Smooth muscle cell (in vitro differentiated cells): ENCODE measurements at regions not wholly inside any gene's neighbourhood (a gene's known extent, or its start where the extent isn't known, plus 50 kb on each side); places are given as distances from the start of the nearest gene placed in this dataset.

Experiments
- DNase-seq: peaks from one replicate; lab custom pipeline; 2025; ENCODE audit not compliant: unreplicated experiment; lab: John Stamatoyannopoulos, UW
- H2AFZ ChIP-seq: fragments of 200-600 bp; sonication (generic); 2 replicates; pipeline ENCODE4 v1.6.0; 2016; ENCODE audit warnings: antibody characterized with exemption, low read depth, mild to moderate bottlenecking
- H3F3A ChIP-seq: fragments of 200-600 bp; sonication (generic); 2 replicates; pipeline ENCODE4 v1.6.0; 2017; ENCODE audit warnings: antibody characterized with exemption, low read depth
- H3K27ac ChIP-seq: fragments of 200-600 bp; sonication (generic); 2 replicates; pipeline ENCODE4 v1.5.1; 2016; ENCODE audit warnings: low read depth, mild to moderate bottlenecking
- H3K27me3 ChIP-seq: fragments of 200-600 bp; sonication (generic); 2 replicates; pipeline ENCODE4 v1.6.1; 2016; ENCODE audit warnings: low read depth, mild to moderate bottlenecking
- H3K36me3 ChIP-seq: fragments of 200-600 bp; sonication (generic); 2 replicates; pipeline ENCODE4 v1.5.1; 2016; ENCODE audit warnings: low read depth
- H3K4me1 ChIP-seq: fragments of 200-600 bp; sonication (generic); 2 replicates; pipeline ENCODE4 v1.5.1; 2016; ENCODE audit warnings: low read depth
- H3K4me2 ChIP-seq: fragments of 200-600 bp; sonication (generic); 2 replicates; pipeline ENCODE4 v1.6.0; 2016; ENCODE audit warnings: mild to moderate bottlenecking
- H3K4me3 ChIP-seq: fragments of 200-600 bp; sonication (generic); 2 replicates; pipeline ENCODE4 v1.5.1; 2016; ENCODE audit warnings: mild to moderate bottlenecking
- H3K79me2 ChIP-seq: fragments of 200-600 bp; sonication (generic); 2 replicates; pipeline ENCODE4 v1.6.0; 2016; ENCODE audit warnings: low read depth, mild to moderate bottlenecking
- H3K9ac ChIP-seq: fragments of 200-600 bp; sonication (generic); 2 replicates; pipeline ENCODE4 v1.6.0; 2016; ENCODE audit warnings: low read depth
- H3K9me3 ChIP-seq: fragments of 200-600 bp; sonication (generic); replicated peaks from 2 replicates; pipeline ENCODE4 v1.5.1; 2016; ENCODE audit warnings: low read depth
- H4K20me1 ChIP-seq: fragments of 200-600 bp; sonication (generic); 2 replicates; pipeline ENCODE4 v1.6.0; 2016; ENCODE audit warnings: low read depth
- CTCF ChIP-seq: fragments of 200-600 bp; sonication (generic); IDR thresholded peaks from 2 replicates; pipeline ENCODE4 v1.5.1; 2017; ENCODE audit warnings: borderline replicate concordance, mild to moderate bottlenecking, antibody characterized with exemption; ENCODE audit not compliant: insufficient read depth, poor library complexity, severe bottlenecking
- WGBS: methylation state at CpG from one replicate; pipeline ENCODE4 v1.1.7; 2016; ENCODE audit warnings: low lambda C conversion rate; 5-methylcytosine and 5-hydroxymethylcytosine counted together

GRCh38 chr2:166677996-166678395 is 183.9 kb upstream of the SCN7A start:
- H3K27me3 ChIP-seq, result no peaks in the 10 kb centered on the region
- no peak overlapping the region for H3K9ac ChIP-seq
- no peak overlapping the region for H2AFZ ChIP-seq
- no peaks in the 10 kb centered on the region for H3F3A ChIP-seq
- H3K79me2 ChIP-seq, result no peaks in the 10 kb centered on the region
- H3K36me3 ChIP-seq, result no peaks in the 10 kb centered on the region
- 59% methylated on average over 1 of the region's 1 CpG for WGBS
- H4K20me1 ChIP-seq, result no peaks in the 10 kb centered on the region
- TF ChIP-seq CTCF, result no peak
- DNase-seq, result no peak
- H3K4me1 ChIP-seq, result no peaks in the 10 kb centered on the region
- H3K27ac ChIP-seq, result no peak overlapping the region
- no peaks in the 10 kb centered on the region for H3K9me3 ChIP-seq
- no peak overlapping the region for H3K4me2 ChIP-seq
- no peak overlapping the region for H3K4me3 ChIP-seq

- H3K4me2 ChIP-seq, result no peak overlapping the region
- H3F3A ChIP-seq, result no peaks in the 10 kb centered on the region
- H3K27me3 ChIP-seq, result no peaks in the 10 kb centered on the region
- TF ChIP-seq CTCF, result no peak
- DNase-seq, result no peak
- no peak overlapping the region for H3K9ac ChIP-seq
- H3K36me3 ChIP-seq, result no peaks in the 10 kb centered on the region
- no peaks in the 10 kb centered on the region for H3K9me3 ChIP-seq
- H3K4me1 ChIP-seq, result no peaks in the 10 kb centered on the region
- H3K79me2 ChIP-seq, result no peaks in the 10 kb centered on the region
- H3K27ac ChIP-seq, result no peak overlapping the region
- H2AFZ ChIP-seq, result no peak overlapping the region
- no peak overlapping the region for H3K4me3 ChIP-seq
- no peaks in the 10 kb centered on the region for H4K20me1 ChIP-seq
Observed at GRCh38 chr2:166676716-166677115, 182.7 kb upstream of the SCN7A start.

GRCh38 chr2:166675553-166675952 is 181.5 kb upstream of the SCN7A start:
- no peak overlapping the region for H3K4me2 ChIP-seq
- TF ChIP-seq CTCF, result no peak
- no peak overlapping the region for H3K27ac ChIP-seq
- H3K4me1 ChIP-seq, result no peaks in the 10 kb centered on the region
- no peak overlapping the region for H2AFZ ChIP-seq
- no peaks in the 10 kb centered on the region for H3F3A ChIP-seq
- no peaks in the 10 kb centered on the region for H3K9me3 ChIP-seq
- no peak overlapping the region for H3K4me3 ChIP-seq
- no peaks in the 10 kb centered on the region for H3K79me2 ChIP-seq
- H3K9ac ChIP-seq, result no peak overlapping the region
- H3K36me3 ChIP-seq, result no peaks in the 10 kb centered on the region
- WGBS, result 69% methylated on average over 3 of the region's 3 CpGs
- no peaks in the 10 kb centered on the region for H4K20me1 ChIP-seq
- no peak for DNase-seq
- H3K27me3 ChIP-seq, result no peaks in the 10 kb centered on the region

GRCh38 chr2:166673986-166674385 is 179.9 kb upstream of the SCN7A start:
- no peak for TF ChIP-seq CTCF

More at GRCh38 chr2:166673986-166674385, 179.9 kb upstream of the SCN7A start:
- no peak for DNase-seq
- no peak overlapping the region for H3K27ac ChIP-seq
- H3K4me3 ChIP-seq, result no peak overlapping the region
- no peak overlapping the region for H3K9ac ChIP-seq
- no peak overlapping the region for H2AFZ ChIP-seq
- no peaks in the 10 kb centered on the region for H3K79me2 ChIP-seq
- H3K4me2 ChIP-seq, result no peak overlapping the region
- no peaks in the 10 kb centered on the region for H3K4me1 ChIP-seq
- H3F3A ChIP-seq, result no peaks in the 10 kb centered on the region
- no peaks in the 10 kb centered on the region for H4K20me1 ChIP-seq
- H3K27me3 ChIP-seq, result no peaks in the 10 kb centered on the region
- H3K9me3 ChIP-seq, result no peaks in the 10 kb centered on the region
- H3K36me3 ChIP-seq, result no peaks in the 10 kb centered on the region
